HG03108 (cell line): ENCODE measurements at regions not wholly inside any gene's neighbourhood (a gene's known extent, or its start where the extent isn't known, plus 50 kb on each side); places are given as distances from the start of the nearest gene placed in this dataset.
"Not testable (repeated sequence)": the region's sequence is repeated elsewhere in the genome, so short reads cannot be mapped to it uniquely, and the experiment has no call there.

Experiments
- ATAC-seq: cut with Tn5 transposase; IDR thresholded peaks from one replicate; pipeline ENCODE4 v1.9.1; 2021; ENCODE audit warnings: moderate library complexity; ENCODE audit not compliant: unreplicated experiment

GRCh38 chr3:106070187-106070586 is 201.4 kb upstream of the CBLB start:
- no peak for ATAC-seq

GRCh38 chr3:106071306-106071705 is 202.5 kb upstream of the CBLB start:
- ATAC-seq, result no peak

GRCh38 chr3:106072596-106072995 is 203.8 kb upstream of the CBLB start:
- ATAC-seq, result not testable (repeated sequence)

GRCh38 chr3:106073806-106074205 is 205.0 kb upstream of the CBLB start:
- not testable (repeated sequence) for ATAC-seq

GRCh38 chr3:106075731-106076130 is 206.9 kb upstream of the CBLB start:
- ATAC-seq, result not testable (repeated sequence)

GRCh38 chr3:106078635-106079034 is 209.8 kb upstream of the CBLB start:
- no peak for ATAC-seq

GRCh38 chr3:106082616-106083015 is 213.8 kb upstream of the CBLB start:
- no peak for ATAC-seq

- ATAC-seq, result no peak
These were observed 214.4 kb upstream of the CBLB start for GRCh38 chr3:106083207-106083606.

GRCh38 chr3:106083854-106084253 is 215.0 kb upstream of the CBLB start:
- ATAC-seq, result no peak

GRCh38 chr3:106086038-106086437 is 217.2 kb upstream of the CBLB start:
- no peak for ATAC-seq

- ATAC-seq, result no peak
These were observed 217.8 kb upstream of the CBLB start for GRCh38 chr3:106086636-106087035.

- ATAC-seq, result no peak
These were observed 219.5 kb upstream of the CBLB start for GRCh38 chr3:106088304-106088703.

GRCh38 chr3:106088899-106089298 is 220.1 kb upstream of the CBLB start:
- ATAC-seq, result no peak

- ATAC-seq, result no peak
These were observed 221.0 kb upstream of the CBLB start for GRCh38 chr3:106089806-106090205.

GRCh38 chr3:106092792-106093191 is 224.0 kb upstream of the CBLB start:
- ATAC-seq, result no peak

GRCh38 chr3:106093616-106094015 is 224.8 kb upstream of the CBLB start:
- ATAC-seq, result no peak

GRCh38 chr3:106097817-106098435 is 229.1 kb upstream of the CBLB start:
- ATAC-seq, result no peak

- ATAC-seq, result no peak
These were observed 234.6 kb upstream of the CBLB start for GRCh38 chr3:106103383-106103782.

- ATAC-seq, result no peak
These were observed 235.3 kb upstream of the CBLB start for GRCh38 chr3:106104078-106104477.

- no peak for ATAC-seq
These were observed 240.1 kb upstream of the CBLB start for GRCh38 chr3:106108925-106109324.

- not testable (repeated sequence) for ATAC-seq
These were observed 243.7 kb upstream of the CBLB start for GRCh38 chr3:106112561-106112960.

GRCh38 chr3:106113747-106114146 is 244.9 kb upstream of the CBLB start:
- no peak for ATAC-seq

GRCh38 chr3:106114220-106114619 is 245.4 kb upstream of the CBLB start:
- ATAC-seq, result no peak
